Naive thymus-derived CD8-positive, alpha-beta T cell (primary cell): ENCODE measurements at regions not wholly inside any gene's neighbourhood (a gene's known extent, or its start where the extent isn't known, plus 50 kb on each side); places are given as distances from the start of the nearest gene placed in this dataset.
"Not testable (repeated sequence)": the region's sequence is repeated elsewhere in the genome, so short reads cannot be mapped to it uniquely, and the experiment has no call there.

Source experiments
- ATAC-seq, 2 donors: fragments of 150-1000 bp; cut with Tn5 transposase in 1 of 2; sonication (Bioruptor Pico), chemical (Tn5 transposase) in 1 of 2; 1 replicate in 1 of 2; 2 replicates in 1 of 2; pipeline ENCODE4 v1.10.0; 2021; ENCODE audit warnings: mild to moderate bottlenecking in 2 of 2, moderate library complexity in 2 of 2
- POLR2A ChIA-PET: fragments of 350-600 bp; sonication (Branson Sonifier 250); formaldehyde crosslinking; loops from one replicate; lab custom pipeline; 2021; ENCODE audit warnings: antibody characterized with exemption; lab: Charles Lee
- DNase-seq, 10 donors: peaks; one replicate each; pipeline versions ENCODE4 v3.0.0 to v3.0.0-alpha.2; 2020 to 2022
- H3K27ac Mint-ChIP-seq, 10 donors: one replicate each; pipeline ENCODE4 v1.8.0; 2020 to 2022; ENCODE audit warnings: mild to moderate bottlenecking in 10 of 10, mixed read lengths in 10 of 10, moderate library complexity in 4 of 10, inconsistent platforms in 1 of 10
- H3K27me3 Mint-ChIP-seq, 5 donors: one replicate each; pipeline ENCODE4 v1.8.0; 2021 to 2022; ENCODE audit warnings: mixed read lengths in 5 of 5
- H3K36me3 Mint-ChIP-seq, 3 donors: one replicate each; pipeline ENCODE4 v1.8.0; 2020 to 2022; ENCODE audit warnings: mixed read lengths in 3 of 3, mild to moderate bottlenecking in 2 of 3, inconsistent platforms in 1 of 3
- H3K4me1 Mint-ChIP-seq, 4 donors: one replicate each; pipeline ENCODE4 v1.8.0; 2021 to 2022; ENCODE audit warnings: mixed read lengths in 4 of 4
- H3K4me3 Mint-ChIP-seq, 10 donors: one replicate each; pipeline ENCODE4 v1.8.0; 2020 to 2022; ENCODE audit warnings: mild to moderate bottlenecking in 10 of 10, mixed read lengths in 10 of 10, moderate library complexity in 6 of 10, inconsistent platforms in 1 of 10
- H3K9me3 Mint-ChIP-seq, 9 donors: one replicate each; pipeline ENCODE4 v1.8.0; 2020 to 2022; ENCODE audit warnings: mixed read lengths in 9 of 9, mild to moderate bottlenecking in 3 of 9, inconsistent platforms in 1 of 9, moderate library complexity in 1 of 9

DNA sequence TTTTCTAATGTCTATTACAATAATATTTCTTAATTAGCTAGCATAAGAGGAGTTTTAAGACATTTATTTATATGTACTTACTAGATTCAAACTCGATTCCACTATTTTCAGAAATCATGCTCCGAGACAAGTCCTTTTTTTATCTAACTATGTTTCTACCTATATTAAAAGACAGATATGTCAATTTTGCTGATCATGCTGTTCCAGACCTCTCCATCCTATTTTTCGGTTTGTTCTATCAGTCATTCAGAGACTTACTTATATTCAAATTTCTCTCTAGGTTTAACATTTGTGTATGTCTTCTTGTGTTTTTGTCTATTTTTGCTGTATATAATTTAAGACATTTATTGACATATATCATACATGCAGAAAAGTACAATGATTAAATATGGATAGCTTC, 635.5 kb downstream of the ZNF716 start:
- H3K27ac Mint-ChIP-seq, ATAC-seq, H3K4me3 Mint-ChIP-seq, POLR2A ChIA-PET, H3K36me3 Mint-ChIP-seq, DNase-seq, H3K4me1 Mint-ChIP-seq, H3K27me3 Mint-ChIP-seq: not testable (repeated sequence)
- peaks cover 0 to 31% (median 5%) of the 10 kb centered on the region in 9 donors for H3K9me3 Mint-ChIP-seq

DNA sequence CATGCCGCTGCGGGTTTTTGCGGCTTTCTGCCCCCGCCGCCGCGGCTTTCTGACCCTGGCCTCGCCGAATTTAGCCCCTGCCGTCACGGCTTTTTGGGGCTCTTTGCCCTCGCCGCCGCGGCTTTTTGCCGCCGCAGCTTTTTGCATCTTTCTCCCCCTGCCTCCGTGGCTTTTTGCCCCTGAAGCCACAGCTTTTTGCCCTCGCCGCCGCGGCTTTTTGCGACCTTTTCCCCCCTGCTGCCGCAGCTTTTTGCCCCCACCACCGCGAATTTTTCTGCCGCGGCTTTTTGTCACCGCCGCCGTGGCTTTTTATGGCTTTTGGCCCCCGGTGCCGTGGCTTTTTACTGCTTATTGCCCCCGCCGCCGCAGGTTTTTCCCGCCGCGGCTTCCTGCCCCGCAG, 636.5 kb downstream of the ZNF716 start:
- no peak overlapping the region for H3K4me3 Mint-ChIP-seq
- no peaks in the 10 kb centered on the region for H3K27me3 Mint-ChIP-seq
- peaks cover 0 to 9% (median 4%) of the 10 kb centered on the region in 3 donors for H3K36me3 Mint-ChIP-seq
- ATAC-seq (no peak), DNase-seq (no peak)
- peaks cover 8 to 38% (median 13%) of the 10 kb centered on the region in 9 donors for H3K9me3 Mint-ChIP-seq
- POLR2A ChIA-PET, result no interaction called here
- H3K27ac Mint-ChIP-seq, result no peak overlapping the region
- H3K4me1 Mint-ChIP-seq, result peaks cover 0 to 3% (median 0%) of the 10 kb centered on the region in 4 donors

DNA sequence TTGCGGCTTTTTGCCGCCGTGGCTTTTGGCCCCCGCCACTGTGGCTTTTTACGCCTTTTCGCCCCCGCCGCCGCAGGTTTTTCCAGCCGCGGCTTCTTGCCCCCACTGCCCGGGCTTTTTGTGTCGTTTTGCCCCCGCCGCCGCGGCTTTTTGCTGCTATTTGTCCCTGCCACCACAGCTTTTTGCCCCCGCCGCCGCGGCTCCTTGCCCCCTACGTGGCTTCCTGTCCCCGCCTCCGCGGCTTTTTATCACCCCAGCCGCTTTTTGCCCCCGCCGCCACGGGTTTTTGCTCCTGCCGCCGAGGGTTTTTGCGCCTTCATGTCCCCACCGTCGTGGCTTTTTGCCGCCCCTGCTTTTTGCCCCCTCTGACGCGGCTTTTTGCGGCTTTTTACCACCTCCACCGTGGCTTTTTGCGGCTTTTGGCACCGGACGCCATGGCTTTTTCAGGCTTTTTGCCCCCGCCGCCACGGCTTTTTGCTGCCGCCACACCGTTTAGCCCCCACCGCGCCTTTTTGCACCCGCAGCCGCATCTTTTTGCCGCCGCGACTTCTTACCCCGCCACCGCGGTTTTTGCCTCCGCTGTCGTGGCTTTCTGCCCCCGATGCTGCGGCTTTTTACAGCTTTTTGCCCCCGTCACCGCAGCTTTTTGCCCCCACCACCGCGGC, 637.0 kb downstream of the ZNF716 start:
- POLR2A ChIA-PET, result no interaction called here
- Mint-ChIP-seq H3K9me3 (peaks cover 7 to 38% (median 14%) of the 10 kb centered on the region in 9 donors), H3K36me3 (peaks cover 0 to 9% (median 4%) of the 10 kb centered on the region in 3 donors), H3K4me3 (no peak overlapping the region), H3K4me1 (peaks cover 0 to 3% (median 0%) of the 10 kb centered on the region in 4 donors), H3K27me3 (no peaks in the 10 kb centered on the region), H3K27ac (no peak overlapping the region)
- no peak for DNase-seq
- no peak for ATAC-seq

DNA sequence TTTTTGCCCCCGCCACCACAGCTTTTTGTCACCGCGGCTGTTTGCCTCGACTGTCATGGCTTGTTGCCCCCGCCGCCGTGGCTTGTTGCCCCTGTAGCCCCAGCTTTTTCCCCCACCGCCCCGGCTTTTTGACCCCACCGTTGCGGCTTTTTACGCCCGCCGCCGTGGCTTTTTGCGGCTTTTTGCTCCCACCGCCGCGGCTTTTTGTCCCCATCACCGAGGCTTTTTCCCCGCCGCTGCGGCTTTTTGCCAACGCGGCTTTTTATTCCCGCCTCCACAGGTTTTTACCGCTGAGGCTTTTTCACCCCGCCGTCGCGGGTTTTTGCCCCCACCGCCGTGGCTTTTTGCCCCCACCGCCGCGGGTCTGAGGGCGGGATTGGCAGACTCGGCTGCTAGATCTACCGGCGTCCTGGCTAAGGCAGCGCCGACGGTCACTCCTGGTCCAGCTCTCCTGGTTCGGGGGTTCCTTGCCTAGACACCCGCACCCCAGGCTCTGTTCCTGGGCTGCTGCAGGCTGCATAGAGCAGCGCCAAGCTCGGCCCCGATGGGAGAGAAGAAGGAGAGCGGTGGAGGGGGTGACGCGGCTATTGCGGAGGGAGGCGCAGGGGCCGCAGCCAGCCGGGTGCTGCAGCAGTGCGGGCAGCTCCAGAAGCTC, 637.7 kb downstream of the ZNF716 start:
- Mint-ChIP-seq H3K4me1 (peaks cover 0 to 3% (median 0%) of the 10 kb centered on the region in 4 donors), H3K36me3 (peaks cover 0 to 9% (median 4%) of the 10 kb centered on the region in 3 donors), H3K27ac (no peak overlapping the region), H3K27me3 (no peaks in the 10 kb centered on the region), H3K9me3 (peaks cover 5 to 41% (median 19%) of the 10 kb centered on the region in 9 donors), H3K4me3 (no peak overlapping the region)
- ATAC-seq, result no peak
- DNase-seq, result no peak
- POLR2A ChIA-PET, result no interaction called here

DNA sequence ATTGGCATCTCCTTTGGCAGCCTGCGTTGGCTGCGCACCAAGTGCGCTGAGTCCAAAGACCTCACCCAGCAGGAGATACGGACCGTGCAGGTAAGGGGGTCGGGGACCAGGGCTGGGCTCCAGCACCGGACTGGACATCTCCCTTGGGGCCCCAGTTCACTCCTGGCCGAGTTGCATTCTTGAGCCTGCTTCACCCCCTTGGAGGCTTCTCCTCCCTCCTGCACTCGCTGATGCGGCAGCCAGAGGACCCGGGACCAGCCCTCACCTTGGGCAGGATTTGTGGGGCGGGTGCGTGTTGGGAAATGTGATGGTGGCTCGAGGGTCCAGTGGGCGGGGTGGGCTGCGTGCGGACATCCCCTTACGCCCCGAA, 638.2 kb downstream of the ZNF716 start:
- H3K4me3 Mint-ChIP-seq, H3K4me1 Mint-ChIP-seq, H3K27ac Mint-ChIP-seq, DNase-seq, ATAC-seq, H3K27me3 Mint-ChIP-seq, POLR2A ChIA-PET, H3K36me3 Mint-ChIP-seq: not testable (repeated sequence)
- peaks cover 5 to 45% (median 22%) of the 10 kb centered on the region in 9 donors for H3K9me3 Mint-ChIP-seq

DNA sequence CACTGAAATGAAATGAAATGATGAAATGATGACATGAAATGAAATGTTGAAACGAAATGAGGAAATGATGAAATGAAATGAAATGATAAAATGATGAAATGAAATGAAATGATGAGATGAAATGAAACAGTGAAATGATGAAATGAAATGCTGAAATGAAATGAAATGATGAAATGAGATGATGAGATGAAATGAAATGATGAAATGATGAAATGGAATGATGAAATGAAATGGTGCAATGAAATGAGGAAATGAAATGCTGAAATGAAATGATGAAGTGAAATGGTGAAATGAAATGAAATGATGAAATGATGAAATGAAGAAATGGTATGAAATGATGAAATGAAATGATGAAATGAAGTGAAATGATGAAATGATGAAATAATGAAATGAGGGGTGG, 641.1 kb downstream of the ZNF716 start:
- Mint-ChIP-seq H3K27ac (peak overlapping the region in 1 of 10 donors; percentile 0), H3K9me3 (peaks cover 5 to 43% (median 24%) of the 10 kb centered on the region in 9 donors)
- H3K27me3 Mint-ChIP-seq, H3K4me3 Mint-ChIP-seq, H3K36me3 Mint-ChIP-seq, ATAC-seq, POLR2A ChIA-PET, DNase-seq, H3K4me1 Mint-ChIP-seq: not testable (repeated sequence)
